GM18858 (cell line): ENCODE measurements at regions not wholly inside any gene's neighbourhood (a gene's known extent, or its start where the extent isn't known, plus 50 kb on each side); places are given as distances from the start of the nearest gene placed in this dataset.
A peak's percentile ranks its signal among the peaks of the same experiment; 100 is the strongest.
"Not testable (repeated sequence)": the region's sequence is repeated elsewhere in the genome, so short reads cannot be mapped to it uniquely, and the experiment has no call there.

ENCODE experiments used
- ATAC-seq: cut with Tn5 transposase; IDR thresholded peaks from one replicate; pipeline ENCODE4 v1.9.1; 2021; ENCODE audit not compliant: unreplicated experiment

DNA sequence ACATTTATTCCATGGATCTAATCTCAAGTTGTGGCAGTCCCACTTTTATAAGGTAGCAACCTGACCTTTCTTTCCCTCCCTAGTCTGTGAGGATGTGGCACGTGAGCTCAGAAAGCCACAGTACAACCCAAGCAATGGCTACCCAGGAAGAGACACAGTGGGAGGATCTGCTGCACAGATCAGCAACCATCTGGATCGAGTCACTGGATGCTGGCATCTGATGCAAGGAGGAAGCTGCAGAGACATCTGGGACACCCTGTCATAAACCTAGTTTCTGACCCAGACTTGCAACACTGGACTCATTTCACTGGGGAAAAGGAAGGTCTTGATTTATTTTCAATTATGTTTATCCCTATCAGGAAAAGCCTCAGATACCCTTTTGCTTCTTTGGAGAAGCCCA lies 327.1 kb downstream of the PAPSS1 start:
- ATAC-seq, result no peak

GRCh38 chr4:107392380-107392779 lies 327.7 kb downstream of the PAPSS1 start:
- ATAC-seq, result no peak

- no peak for ATAC-seq
These were observed 328.4 kb downstream of the PAPSS1 start for GRCh38 chr4:107391630-107392028.

DNA sequence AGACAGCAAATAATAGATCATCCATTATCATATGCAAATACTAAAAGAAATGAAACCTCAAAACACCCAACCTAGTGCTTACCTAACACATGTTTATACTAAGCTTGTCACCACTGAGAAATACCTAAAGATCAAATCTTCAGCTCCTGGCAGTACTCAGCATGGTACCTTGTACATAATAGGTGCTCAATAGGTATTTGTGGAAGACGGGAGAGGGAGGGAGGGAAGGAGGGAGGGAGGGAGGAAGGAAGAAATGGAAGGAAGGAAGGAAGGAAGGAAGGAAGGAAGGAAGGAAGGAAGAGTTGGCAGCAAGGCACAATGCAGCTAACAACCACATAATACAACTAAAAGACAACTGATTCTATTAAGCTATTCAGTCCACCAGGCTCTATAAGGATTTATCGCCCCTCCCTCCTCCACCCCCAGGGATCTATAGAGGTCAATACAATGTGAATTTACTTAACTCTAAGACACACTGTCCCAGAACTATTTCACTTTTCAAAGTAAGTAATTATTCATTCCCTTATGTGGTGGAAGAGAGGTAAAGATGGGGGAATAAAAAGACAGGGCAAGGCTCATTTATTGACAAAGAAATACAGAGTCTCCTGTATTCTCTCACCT lies 328.9 kb downstream of the PAPSS1 start:
- ATAC-seq, result no peak

DNA sequence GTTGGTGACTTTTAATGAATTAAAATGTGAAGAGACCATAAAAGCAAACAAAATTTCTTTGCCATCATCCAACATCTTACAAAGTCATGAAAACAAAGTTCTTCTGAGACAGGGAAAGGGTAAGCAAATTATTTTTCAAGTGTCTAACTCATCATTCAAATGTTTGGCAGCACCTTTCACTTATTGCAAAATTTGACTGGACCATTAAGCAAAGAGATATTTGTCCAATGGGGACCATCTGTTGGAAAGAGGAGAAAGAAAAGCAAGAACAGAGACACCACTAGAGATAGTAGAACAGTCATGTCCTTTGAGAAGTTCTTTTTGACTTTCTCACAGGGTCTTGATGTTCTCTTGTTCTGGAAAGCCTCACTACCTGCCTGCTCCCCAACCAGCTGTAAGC lies 330.1 kb downstream of the PAPSS1 start:
- no peak for ATAC-seq

- ATAC-seq, result peak; percentile 86
These were observed 331.2 kb downstream of the PAPSS1 start for GRCh38 chr4:107388736-107389274.

GRCh38 chr4:107380836-107381438 lies 339.1 kb downstream of the PAPSS1 start:
- ATAC-seq, result no peak

DNA sequence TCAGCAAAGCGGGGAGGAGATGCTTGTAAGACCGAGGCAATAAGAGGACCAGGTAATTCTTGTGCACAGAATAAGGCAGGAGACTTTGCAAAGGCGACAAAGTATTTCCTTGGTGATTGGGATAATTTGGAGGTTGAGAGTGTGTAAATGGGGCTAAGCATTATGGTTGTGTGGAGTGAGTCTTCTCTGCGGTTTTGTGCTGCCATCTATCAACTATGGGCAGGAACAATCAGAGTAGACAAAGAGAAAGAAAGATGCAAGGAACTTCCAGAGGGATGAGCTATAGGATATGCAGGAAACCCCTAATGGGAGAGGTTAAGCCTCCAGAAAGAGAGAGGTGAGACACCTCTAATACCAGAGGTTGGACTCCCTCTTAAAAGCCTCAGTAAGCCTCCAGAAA lies 339.8 kb downstream of the PAPSS1 start:
- ATAC-seq, result no peak

DNA sequence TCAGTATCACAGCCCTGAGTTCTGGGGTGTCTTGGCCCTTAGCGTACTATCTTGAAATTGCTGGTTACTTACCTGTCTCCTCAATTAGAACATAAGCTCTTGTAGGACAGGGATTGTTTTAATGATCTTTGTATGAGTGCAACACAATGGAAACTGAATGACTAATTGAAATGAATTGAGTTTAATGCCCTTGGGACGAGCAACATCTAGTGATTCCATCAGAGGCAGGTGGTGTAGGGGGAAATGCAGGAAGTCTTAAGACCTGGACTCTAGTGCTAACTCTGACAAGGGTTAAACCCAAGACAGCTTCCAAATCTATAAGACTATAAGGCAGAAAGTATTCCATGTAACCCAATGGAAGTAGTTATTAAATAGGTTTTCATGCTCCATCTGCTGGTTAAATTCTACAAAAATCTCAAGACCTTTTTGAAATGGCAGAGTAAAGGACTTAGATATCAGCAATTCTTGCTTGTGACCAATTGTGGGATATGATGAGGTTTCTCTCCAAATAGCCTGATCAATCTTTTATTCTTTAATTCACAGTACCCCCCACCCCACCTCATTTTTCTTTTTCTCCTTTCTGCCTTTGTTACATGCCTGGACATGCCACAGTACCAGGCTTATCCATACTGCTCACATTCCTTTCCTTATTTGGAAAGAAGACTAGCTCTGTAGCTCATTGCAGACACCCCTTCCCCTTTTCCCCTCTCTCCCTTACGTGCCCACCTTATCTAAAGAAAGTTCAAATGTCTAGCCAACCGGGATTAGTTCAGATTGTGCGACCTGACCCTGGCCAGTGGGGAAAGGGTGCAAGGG lies 340.8 kb downstream of the PAPSS1 start:
- ATAC-seq, result no peak

GRCh38 chr4:107376293-107376692 lies 340.2 kb upstream of the DKK2 start:
- ATAC-seq, result no peak

DNA sequence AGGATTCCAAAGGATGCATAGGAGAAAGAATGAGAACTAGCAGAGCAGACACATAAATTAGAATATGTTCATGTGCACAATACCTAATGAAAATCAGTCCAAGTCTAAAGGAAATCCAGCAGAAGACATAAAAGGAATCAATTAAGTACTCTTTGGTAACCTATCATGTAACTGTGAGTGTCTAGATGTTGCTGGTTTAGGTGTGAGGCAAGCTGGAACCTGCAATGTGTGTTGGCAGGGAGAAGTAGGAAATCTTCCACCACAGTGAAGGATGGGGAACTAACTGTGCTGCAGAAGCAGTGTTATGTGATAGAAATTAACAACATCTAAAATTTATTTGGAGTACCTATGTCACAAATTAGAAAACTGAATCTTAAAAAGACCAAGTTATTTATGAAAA lies 330.8 kb upstream of the DKK2 start:
- no peak for ATAC-seq

GRCh38 chr4:107366016-107366735 lies 330.1 kb upstream of the DKK2 start:
- ATAC-seq, result no peak

DNA sequence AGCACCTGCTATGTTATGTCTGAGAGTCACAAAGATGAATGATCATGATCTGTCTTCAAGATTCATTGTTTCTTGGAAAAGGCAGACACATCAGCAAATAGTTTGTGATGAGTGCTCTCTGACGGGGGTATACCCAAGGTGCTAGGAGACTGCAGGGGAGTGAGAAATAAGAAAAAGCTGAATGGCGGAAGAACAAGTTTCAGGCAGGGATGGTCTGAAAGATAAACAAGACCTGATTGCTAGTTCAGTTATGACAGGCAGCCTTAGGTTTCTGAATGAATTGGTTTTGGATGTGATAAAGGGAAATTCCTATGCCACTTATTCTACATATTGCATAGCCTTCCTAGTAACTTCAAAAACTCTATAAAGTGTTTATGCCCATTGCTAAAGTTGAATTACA lies 327.0 kb upstream of the DKK2 start:
- no peak for ATAC-seq

DNA sequence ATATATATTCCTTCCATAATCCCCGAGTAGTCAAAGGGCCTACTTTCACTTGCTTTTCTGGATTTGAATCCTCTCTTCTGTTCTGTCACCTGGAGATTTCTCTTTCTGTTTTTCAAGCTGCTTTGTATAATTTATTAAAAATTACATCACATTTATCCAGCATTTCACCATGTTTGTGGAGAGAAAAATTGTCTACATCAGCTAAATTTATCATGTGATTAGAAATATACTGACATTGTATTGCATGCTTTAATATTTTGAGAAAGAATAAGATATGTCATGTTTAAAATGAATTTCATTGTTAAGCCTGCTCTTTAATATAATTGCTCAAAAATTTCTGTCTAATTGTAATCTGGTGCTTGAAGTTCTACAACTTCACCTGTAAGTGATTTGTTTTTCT lies 323.1 kb upstream of the DKK2 start:
- no peak for ATAC-seq

DNA sequence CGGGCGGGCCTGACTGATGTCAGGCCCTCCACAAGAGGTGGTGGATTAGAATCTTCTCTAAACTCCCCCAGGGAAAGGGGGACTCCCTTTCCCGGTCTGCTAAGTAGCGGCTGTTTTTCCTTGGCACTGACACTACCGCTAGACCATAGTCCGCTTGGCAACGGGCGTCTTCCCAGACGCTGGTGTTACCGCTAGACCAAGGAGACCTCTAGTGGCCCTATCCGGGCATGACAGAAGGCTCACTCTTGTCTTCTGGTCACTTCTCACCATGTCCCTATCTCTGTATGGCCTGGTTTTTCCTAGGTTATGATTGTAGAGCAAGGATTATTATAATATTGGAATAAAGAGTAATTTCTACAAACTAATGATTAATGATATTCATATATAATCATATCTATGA lies 318.2 kb upstream of the DKK2 start:
- not testable (repeated sequence) for ATAC-seq

DNA sequence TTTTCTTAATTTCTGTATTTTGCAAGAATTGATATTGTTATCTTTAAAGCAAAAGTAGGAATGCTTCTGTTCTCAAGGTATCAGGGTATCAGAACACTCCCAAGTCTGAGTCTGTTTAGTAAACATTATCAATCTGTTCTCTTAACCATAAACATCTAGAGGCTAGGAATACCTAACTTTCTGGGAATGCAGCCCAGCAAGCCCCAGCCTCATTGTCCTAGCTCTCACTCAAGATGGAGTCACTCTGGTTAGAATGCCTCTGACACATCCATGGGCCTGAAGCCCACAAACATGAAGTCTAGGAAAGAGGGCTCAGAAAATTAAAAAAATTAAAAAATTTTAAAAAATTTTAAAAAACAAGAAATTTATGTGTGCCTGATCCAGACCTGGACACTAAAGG lies 315.1 kb upstream of the DKK2 start:
- ATAC-seq, result no peak

DNA sequence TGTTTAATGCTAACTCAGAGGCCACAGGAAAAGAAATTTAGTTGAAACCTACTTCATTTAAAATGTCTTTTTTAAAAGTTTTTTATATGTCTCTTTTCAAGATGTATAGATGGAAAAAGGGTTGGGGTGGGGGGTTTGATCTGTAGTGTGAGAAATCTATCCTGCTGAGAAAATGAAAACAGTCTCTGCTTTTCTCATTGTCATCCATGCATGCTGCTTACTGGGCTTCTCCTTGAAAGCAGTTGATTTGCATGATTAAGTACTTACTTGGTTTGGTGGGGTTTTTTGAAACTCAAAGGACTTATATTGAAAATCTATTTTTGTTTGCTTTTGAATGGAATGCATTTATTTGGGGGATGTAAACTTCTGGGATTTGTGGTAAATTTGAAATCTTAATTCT lies 313.6 kb upstream of the DKK2 start:
- no peak for ATAC-seq

GRCh38 chr4:107349266-107349665 lies 313.2 kb upstream of the DKK2 start:
- ATAC-seq, result no peak

- ATAC-seq, result no peak
These were observed 312.3 kb upstream of the DKK2 start for GRCh38 chr4:107348188-107349050.

DNA sequence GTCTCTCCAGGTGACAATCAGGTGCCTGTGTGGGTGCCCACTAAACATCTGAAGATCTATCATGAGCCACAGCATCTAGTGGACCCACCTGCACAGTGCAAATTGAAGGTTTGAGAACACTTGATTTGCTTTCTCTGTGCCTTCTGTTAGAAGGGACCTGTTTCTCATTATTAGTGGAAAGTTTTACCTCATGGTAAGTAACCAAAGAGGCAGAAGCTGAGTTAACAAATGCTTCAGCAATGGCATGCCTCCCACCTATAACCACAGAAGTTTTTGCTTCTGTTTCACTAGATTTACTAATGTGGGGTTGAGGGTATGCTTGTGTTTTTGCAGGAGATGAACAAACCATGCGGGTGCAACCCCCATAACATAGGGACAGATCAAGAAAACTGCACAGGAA lies 297.4 kb upstream of the DKK2 start:
- ATAC-seq, result no peak
